NCI-H1092 treated with DMSO at 0.1 percent for 48 hours (cell line): ENCODE measurements at regions not wholly inside any gene's neighbourhood (a gene's known extent, or its start where the extent isn't known, plus 50 kb on each side); places are given as distances from the start of the nearest gene placed in this dataset.
A peak's percentile ranks its signal among the peaks of the same experiment; 100 is the strongest.

ENCODE experiments used
- DNase-seq: peaks from one replicate; lab custom pipeline; 2025; lab: John Stamatoyannopoulos, UW

GRCh38 chr13:85742355-85742754 lies 56.9 kb downstream of the SLITRK6 start:
- no peak for DNase-seq

- no peak for DNase-seq
Observed at GRCh38 chr13:85741017-85741416, 58.2 kb downstream of the SLITRK6 start.

GRCh38 chr13:85738696-85739320 lies 60.4 kb downstream of the SLITRK6 start:
- DNase-seq, result no peak

- no peak for DNase-seq
Observed at GRCh38 chr13:85737952-85738351, 61.3 kb downstream of the SLITRK6 start.

- DNase-seq, result no peak
Observed at GRCh38 chr13:85729296-85729695, 69.9 kb downstream of the SLITRK6 start.

- no peak for DNase-seq
Observed at GRCh38 chr13:85728811-85729210, 70.4 kb downstream of the SLITRK6 start.

DNA sequence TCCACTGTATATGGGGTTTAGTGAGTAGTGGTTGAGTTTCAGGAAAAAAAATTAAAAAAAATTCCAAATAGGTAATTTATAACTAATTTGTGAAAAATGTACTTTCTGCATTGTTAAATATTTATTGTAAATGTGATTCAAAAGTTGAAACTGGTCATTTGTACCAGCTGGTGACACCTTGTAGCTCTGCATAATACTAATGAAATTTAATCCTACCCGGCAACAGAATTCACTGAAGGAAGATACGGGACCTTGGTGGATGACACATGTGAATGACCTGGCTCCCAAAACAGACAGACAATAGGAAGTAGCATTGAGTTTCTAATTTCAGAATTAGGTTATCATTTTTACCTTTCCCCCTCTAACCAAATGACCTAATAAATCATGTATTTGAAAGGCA lies 73.8 kb downstream of the SLITRK6 start:
- no peak for DNase-seq

DNA sequence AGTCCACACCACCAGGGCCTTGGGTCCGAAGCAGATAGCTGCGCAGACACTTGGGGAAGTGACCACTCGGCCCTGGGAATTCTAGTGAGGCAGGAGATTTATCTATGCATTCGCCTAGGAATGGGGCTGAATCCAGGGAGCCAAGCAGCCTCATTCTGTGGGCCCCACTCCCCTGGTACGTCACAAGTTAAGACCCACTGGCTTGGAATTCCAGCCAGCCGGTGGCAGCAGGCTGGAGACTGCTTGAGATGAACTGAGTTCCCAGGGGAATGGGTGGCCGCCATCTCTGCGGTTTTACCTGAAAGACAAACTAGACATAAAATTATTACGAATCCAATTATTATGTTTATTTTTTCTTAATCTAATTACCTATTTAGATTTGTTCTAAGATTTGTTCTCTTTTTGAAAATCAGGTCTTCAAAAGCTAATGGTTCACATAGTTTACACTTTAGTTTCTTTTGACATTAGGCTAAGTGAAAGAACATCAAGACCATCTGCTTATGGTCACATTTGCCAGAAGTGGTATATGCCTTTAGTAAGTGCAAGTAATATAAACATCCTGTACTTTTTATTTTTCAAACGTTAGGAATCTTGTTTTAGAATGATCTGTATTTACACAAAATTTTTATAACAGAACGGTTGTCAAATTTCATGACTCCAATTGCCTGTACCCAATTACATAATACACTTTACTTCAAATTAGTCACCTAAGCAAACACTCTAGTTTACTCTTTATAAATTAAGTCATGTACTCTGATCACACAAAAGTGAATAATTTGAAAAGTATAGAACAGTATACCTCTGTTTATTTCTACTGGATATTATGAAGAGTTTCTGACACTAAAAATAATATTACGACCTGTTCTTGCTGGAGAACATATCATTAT lies 74.4 kb downstream of the SLITRK6 start:
- DNase-seq, result peak; percentile 51

GRCh38 chr13:85719749-85720148 lies 79.5 kb downstream of the SLITRK6 start:
- DNase-seq, result no peak

- DNase-seq, result no peak
Observed at GRCh38 chr13:85717921-85718320, 81.3 kb downstream of the SLITRK6 start.

GRCh38 chr13:85710545-85710944 lies 88.7 kb downstream of the SLITRK6 start:
- no peak for DNase-seq

- no peak for DNase-seq
Observed at GRCh38 chr13:85709721-85710120, 89.5 kb downstream of the SLITRK6 start.

DNA sequence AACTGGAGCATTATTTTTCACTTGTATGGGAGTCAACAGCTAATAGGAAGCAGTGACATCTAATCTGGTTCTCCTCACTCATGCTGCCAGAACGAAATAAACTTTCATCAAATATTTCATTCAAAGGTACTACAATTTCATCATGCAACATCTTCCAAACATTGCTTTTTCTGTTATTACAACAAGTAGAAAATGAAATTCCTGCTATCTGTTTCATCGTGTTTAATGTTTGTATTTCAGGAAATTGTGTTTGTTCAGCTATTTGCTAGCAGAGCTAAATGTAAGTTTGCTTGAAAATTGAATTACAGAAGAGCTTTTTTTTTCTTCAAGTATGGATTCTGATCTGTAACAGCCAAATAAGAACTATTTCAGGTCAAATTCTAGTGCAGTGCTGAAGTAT lies 90.1 kb downstream of the SLITRK6 start:
- no peak for DNase-seq

DNA sequence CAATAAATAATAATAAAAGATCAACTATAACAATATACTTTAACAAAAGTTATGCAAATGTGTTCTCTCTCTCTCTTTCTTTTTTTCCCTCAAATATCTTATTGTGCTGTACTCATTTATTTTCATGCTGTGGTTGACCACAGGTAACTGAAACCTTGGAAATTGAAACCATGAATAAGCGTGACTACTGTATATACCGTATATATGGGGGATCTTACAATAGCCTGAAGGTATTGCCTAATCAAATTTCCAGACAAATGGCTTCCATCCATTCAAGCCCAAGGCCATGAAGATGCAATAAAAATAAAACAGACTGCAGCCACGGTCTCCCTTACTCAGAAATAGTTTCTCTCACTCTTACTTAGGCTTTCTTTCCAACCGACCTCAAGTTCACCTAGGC lies 98.3 kb downstream of the SLITRK6 start:
- no peak for DNase-seq

- no peak for DNase-seq
Observed at GRCh38 chr13:85698256-85698655, 101.0 kb downstream of the SLITRK6 start.

DNA sequence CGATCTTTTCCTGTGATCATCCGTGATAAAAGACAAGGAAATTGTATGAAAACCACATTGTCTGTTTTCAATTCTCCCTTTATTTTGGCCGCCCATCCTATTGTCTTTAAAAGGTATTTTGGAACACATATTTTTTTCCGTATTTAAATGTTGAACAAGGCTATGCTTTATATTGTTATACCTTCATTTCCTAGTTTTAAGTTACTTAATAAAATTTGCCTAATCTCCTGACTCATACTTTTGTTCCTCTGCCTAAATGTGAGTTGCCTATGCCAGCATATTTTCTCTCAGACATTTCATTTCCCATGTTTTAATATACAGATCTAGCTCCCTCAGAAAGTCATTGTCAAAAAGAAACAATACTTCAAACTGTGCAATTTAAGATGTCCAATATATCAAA lies 104.2 kb downstream of the SLITRK6 start:
- DNase-seq, result no peak

DNA sequence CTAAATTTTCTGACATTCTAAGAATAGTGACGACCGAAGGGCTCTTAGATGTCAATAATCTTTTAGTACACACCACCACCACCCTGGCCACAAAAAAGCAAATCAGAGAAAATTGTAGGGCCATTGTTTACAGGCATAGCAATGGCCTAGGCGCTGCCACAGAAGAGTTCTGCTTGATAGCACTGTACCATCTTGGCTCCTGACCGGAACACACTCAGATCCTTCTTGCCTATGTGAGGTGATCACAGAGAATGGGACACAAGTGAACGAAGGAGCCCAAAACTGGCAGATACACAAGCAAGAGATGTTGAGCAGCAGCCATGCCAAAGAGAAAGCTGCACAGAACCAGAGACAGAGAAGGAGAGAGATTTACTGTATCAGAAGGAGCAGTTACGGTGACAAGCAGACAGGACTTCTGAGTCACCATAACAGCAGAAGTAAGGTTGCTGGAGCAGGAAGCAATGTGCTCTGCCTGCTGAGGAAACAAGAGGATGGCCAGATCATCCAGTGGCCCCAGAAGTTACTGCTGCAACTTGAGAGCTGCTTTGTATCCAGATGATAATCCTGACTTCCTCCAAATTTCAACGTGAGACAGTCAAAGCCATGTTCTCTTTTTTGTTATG lies 105.2 kb downstream of the SLITRK6 start:
- no peak for DNase-seq

GRCh38 chr13:85690368-85690767 lies 108.9 kb downstream of the SLITRK6 start:
- no peak for DNase-seq

GRCh38 chr13:85685436-85685835 lies 113.8 kb downstream of the SLITRK6 start:
- no peak for DNase-seq

DNA sequence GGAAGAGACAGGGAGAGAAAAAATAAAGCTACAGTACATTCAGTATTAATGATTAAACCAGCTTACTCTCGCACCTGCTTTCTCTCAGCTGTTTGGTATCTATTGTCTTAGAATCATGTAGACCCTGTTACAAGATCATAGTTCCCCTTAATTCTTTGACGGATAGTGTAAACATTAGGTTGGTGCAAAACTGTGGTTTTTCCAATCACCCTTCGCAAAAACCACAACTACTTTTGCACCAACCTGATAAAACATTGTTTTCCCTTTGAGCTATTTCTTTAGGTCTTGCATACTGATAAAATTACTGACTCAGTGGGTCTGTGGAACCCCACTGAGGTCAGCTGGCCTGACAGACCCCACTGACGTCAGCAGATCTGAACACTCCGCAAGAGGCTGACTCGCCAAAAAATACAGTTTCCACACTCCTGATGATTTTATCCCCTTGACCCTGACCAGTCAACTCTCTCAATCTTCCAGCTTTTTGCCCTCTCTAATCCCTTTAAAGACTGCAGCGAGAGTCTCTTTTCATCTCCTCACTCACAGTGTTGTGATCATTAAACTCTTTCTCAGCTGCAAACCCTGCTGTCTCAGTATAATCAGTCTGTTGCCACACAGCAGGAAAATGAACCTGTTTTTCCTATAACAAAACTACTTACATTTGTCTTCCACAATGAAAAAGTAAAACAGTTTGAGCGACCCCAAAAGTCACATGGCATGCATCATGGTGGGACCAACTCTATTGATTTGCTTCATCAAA lies 123.9 kb downstream of the SLITRK6 start:
- DNase-seq, result no peak

- no peak for DNase-seq
Observed at GRCh38 chr13:85671336-85671735, 127.9 kb downstream of the SLITRK6 start.

DNA sequence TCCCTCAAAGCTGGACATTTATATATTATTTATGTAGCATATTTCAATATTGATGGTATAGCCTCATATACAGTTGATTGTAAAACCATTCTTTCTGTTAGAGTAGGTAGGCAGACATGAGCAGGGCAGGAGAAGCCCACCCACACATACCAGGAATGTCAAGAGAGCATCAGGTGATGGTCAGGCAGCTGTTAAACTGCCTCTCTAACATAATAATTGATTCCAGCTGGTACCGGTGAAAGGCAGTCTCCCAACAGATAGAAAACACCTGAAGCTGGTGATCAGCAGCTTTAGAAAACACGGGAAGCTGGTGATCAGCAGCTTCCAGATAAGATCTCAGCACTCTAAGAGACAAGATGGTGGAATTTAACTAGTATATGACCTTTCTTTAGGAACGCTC lies 132.9 kb downstream of the SLITRK6 start:
- DNase-seq, result no peak
